RWPE1 (cell line): ENCODE measurements at regions not wholly inside any gene's neighbourhood (a gene's known extent, or its start where the extent isn't known, plus 50 kb on each side); places are given as distances from the start of the nearest gene placed in this dataset.

Experiments
- CTCF ChIA-PET: fragments of 350-600 bp; sonication (Branson Sonifier 250); formaldehyde crosslinking; extraction: SDS; loops from one replicate; lab custom pipeline; 2021; lab: Yijun Ruan, JAX
- POLR2A ChIA-PET: fragments of 400-600 bp; formaldehyde crosslinking; extraction: SDS; loops from one replicate; lab custom pipeline; 2020; ENCODE audit warnings: antibody characterized with exemption; ENCODE audit not compliant: low non-redundant PET; lab: Yijun Ruan, JAX
- DNase-seq: peaks from one replicate; pipeline ENCODE4 v3.0.0; 2012; ENCODE audit warnings: low spot score
- H3K27ac ChIP-seq: fragments of 450-650 bp; 2 replicates; pipeline ENCODE4 v1.5.1; 2017
- CTCF ChIP-seq: fragments of 450-650 bp; conservative IDR thresholded peaks from 2 replicates; pipeline ENCODE4 v1.5.1; 2017; ENCODE audit warnings: low read depth, mild to moderate bottlenecking

- no peak for DNase-seq
- no peak for TF ChIP-seq CTCF
- no peak overlapping the region for H3K27ac ChIP-seq
- ChIA-PET POLR2A (no interaction called here), CTCF (interaction anchor here (0.6 kb wide), 1 partner anchor 14 kb away, joined by 5 read pairs; no protein-coding TSS in a partner anchor)
Observed at GRCh38 chr6:165855856-165856255, 192.8 kb upstream of the PDE10A start.

GRCh38 chr6:165854863-165855593 lies 192.0 kb upstream of the PDE10A start:
- DNase-seq, result no peak
- no peak for TF ChIP-seq CTCF
- POLR2A ChIA-PET, result no interaction called here
- no peak overlapping the region for H3K27ac ChIP-seq
- CTCF ChIA-PET, result interaction anchor here (0.6 kb wide), 1 partner anchor 13 kb away, joined by 5 read pairs; no protein-coding TSS in a partner anchor

GRCh38 chr6:165854061-165854862 lies 191.2 kb upstream of the PDE10A start:
- POLR2A ChIA-PET, result no interaction called here
- no peak for TF ChIP-seq CTCF
- CTCF ChIA-PET, result no interaction called here
- no peak for DNase-seq
- no peak overlapping the region for H3K27ac ChIP-seq

- ChIA-PET CTCF (interaction anchor here (0.6 to 0.8 kb wide), 2 partner anchors 413 kb away, joined by 3 read pairs; no protein-coding TSS in a partner anchor), POLR2A (no interaction called here)
- H3K27ac ChIP-seq, result no peak overlapping the region
- no peak for TF ChIP-seq CTCF
- no peak for DNase-seq
Observed at GRCh38 chr6:165852676-165853075, 189.6 kb upstream of the PDE10A start.

- H3K27ac ChIP-seq, result no peak overlapping the region
- TF ChIP-seq CTCF, result peak; percentile 94
- ChIA-PET POLR2A (no interaction called here), CTCF (interaction anchor here (0.6 to 2.6 kb wide), 13 partner anchors 9 to 416 kb away, joined by 3 to 38 read pairs (median 4); no protein-coding TSS in a partner anchor)
- peak; percentile 51 for DNase-seq
Observed at GRCh38 chr6:165850434-165851019, 187.5 kb upstream of the PDE10A start.
